Tibial nerve (tissue), 3 donors: ENCODE measurements at regions not wholly inside any gene's neighbourhood (a gene's known extent, or its start where the extent isn't known, plus 50 kb on each side); places are given as distances from the start of the nearest gene placed in this dataset.

Experiments
- CTCF ChIP-seq, 5 experiments: fragments of 200-600 bp in 3 of 5; fragments of 450-650 bp in 2 of 5; sonication (generic) in 3 of 5; IDR thresholded peaks; one replicate each; pipeline ENCODE4 v1.5.1; 2016 to 2019; ENCODE audit warnings: antibody characterized with exemption in 5 of 5, mild to moderate bottlenecking in 3 of 5, moderate library complexity in 2 of 5
- POLR2A ChIP-seq, 2 donors: fragments of 450-650 bp; IDR thresholded peaks; one replicate each; pipeline ENCODE4 v1.6.1; 2017; ENCODE audit warnings: antibody characterized with exemption in 2 of 2, mild to moderate bottlenecking in 2 of 2, moderate library complexity in 2 of 2

- no peak for TF ChIP-seq CTCF (IDR thresholded peaks at IDR 0.05)
- TF ChIP-seq POLR2A (IDR thresholded peaks at IDR 0.05): no peak
These were observed 126.6 kb upstream of the CCDC28A start for GRCh38 chr6:138647006-138647405.
